Breast epithelium (tissue), 3 donors: ENCODE measurements at regions not wholly inside any gene's neighbourhood (a gene's known extent, or its start where the extent isn't known, plus 50 kb on each side); places are given as distances from the start of the nearest gene placed in this dataset.

Source experiments
- POLR2A ChIP-seq: fragments of 450-650 bp; IDR thresholded peaks from one replicate; pipeline ENCODE4 v1.6.1; 2016; ENCODE audit warnings: antibody characterized with exemption, mild to moderate bottlenecking, moderate library complexity
- POLR2AphosphoS5 ChIP-seq, 3 donors: sonication (generic); formaldehyde crosslinking; IDR thresholded peaks; one replicate each; pipeline ENCODE4 v1.6.1; 2017; ENCODE audit warnings: antibody characterized with exemption in 3 of 3
- TF ChIP-seq, protein P1 (sequence below), 3 donors: fragments of 450-650 bp; IDR thresholded peaks; one replicate each; pipeline ENCODE4 v1.5.1; 2016 to 2017; ENCODE audit warnings: antibody characterized with exemption in 3 of 3, mild to moderate bottlenecking in 3 of 3, moderate library complexity in 3 of 3

- TF ChIP-seq, protein P1, sequence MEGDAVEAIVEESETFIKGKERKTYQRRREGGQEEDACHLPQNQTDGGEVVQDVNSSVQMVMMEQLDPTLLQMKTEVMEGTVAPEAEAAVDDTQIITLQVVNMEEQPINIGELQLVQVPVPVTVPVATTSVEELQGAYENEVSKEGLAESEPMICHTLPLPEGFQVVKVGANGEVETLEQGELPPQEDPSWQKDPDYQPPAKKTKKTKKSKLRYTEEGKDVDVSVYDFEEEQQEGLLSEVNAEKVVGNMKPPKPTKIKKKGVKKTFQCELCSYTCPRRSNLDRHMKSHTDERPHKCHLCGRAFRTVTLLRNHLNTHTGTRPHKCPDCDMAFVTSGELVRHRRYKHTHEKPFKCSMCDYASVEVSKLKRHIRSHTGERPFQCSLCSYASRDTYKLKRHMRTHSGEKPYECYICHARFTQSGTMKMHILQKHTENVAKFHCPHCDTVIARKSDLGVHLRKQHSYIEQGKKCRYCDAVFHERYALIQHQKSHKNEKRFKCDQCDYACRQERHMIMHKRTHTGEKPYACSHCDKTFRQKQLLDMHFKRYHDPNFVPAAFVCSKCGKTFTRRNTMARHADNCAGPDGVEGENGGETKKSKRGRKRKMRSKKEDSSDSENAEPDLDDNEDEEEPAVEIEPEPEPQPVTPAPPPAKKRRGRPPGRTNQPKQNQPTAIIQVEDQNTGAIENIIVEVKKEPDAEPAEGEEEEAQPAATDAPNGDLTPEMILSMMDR (IDR thresholded peaks at IDR 0.05) = no peak
- TF ChIP-seq POLR2A (no peak), POLR2AphosphoS5 (IDR thresholded peaks at IDR 0.05) (no peak)
Observed at GRCh38 chrX:20498851-20499635, 232.3 kb upstream of the RPS6KA3 start.
